ENCODE measurements at regions not wholly inside any gene's neighbourhood (a gene's known extent, or its start where the extent isn't known, plus 50 kb on each side); places are given as distances from the start of the nearest gene placed in this dataset.

DNA sequence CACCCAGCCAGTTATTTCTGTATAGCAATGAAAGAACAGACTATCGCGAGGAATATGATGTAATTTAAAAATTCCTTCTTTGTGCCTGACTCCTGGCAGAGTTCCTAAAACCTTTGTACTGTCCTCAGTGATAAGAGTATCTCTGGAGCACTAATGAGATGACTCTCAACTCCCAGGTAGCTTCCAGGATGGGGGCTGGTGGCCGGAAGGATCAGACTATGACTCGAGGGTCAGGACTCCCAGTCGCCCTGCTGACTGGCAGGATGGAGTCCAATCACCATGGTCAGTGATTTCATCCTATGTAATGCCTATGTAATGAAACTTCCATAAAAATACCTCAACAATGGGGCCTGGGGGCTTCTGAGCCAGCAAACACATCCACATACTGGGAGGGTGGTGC, 135.1 kb downstream of the SHANK2 start:
- TF ChIP-seq, protein P1, sequence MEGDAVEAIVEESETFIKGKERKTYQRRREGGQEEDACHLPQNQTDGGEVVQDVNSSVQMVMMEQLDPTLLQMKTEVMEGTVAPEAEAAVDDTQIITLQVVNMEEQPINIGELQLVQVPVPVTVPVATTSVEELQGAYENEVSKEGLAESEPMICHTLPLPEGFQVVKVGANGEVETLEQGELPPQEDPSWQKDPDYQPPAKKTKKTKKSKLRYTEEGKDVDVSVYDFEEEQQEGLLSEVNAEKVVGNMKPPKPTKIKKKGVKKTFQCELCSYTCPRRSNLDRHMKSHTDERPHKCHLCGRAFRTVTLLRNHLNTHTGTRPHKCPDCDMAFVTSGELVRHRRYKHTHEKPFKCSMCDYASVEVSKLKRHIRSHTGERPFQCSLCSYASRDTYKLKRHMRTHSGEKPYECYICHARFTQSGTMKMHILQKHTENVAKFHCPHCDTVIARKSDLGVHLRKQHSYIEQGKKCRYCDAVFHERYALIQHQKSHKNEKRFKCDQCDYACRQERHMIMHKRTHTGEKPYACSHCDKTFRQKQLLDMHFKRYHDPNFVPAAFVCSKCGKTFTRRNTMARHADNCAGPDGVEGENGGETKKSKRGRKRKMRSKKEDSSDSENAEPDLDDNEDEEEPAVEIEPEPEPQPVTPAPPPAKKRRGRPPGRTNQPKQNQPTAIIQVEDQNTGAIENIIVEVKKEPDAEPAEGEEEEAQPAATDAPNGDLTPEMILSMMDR (IDR thresholded peaks at IDR 0.05; ENCODE audit: low read depth, low read length, poor library complexity, severe bottlenecking): no peak
- no peak for TF ChIP-seq EZH2phosphoT487 (IDR thresholded peaks at IDR 0.05; ENCODE audit: borderline replicate concordance, low read length)

Data from DOHH2 (cell line).